ENCODE measurements at regions not wholly inside any gene's neighbourhood (a gene's known extent, or its start where the extent isn't known, plus 50 kb on each side); places are given as distances from the start of the nearest gene placed in this dataset.

DNA sequence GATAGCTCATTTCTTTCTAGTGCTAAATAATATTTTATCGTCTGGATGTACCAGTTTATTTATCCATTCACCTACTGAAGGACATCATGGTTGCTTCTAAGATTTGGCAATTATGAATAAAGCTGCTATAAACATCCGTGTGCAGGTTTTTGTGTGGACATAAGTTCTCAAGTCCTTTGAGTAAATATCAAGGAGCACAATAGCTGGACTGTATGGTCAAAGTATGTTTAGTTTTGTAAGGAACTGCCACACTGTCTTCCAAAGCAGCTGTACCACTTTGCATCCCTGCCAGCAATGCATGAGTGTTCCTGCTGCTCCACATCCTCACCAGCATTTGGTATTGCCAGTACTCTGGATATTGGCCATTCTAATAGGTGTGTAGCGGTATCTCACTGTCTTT lies 447.4 kb downstream of the MED13L start:
- no peak overlapping the region for H3K4me3 Mint-ChIP-seq

DNA sequence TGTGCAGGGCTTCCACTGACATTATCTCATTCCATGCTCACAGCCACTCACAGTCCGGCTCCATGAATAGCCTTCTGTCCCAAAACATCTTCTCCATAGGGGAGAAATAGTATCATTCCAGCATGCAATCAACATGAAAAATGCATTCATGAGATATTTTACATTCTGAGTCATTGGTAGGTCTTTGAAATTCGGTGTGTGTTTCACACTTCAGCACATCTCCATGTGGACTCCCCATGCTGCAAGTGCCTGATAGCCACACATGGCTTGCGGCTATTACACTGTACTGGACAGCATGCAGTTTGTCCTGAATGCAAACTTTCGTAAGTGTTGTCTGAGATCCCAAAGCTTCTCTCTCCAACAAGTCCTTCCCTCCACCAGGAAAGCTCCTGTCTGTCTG lies 449.3 kb downstream of the MED13L start:
- no peak for DNase-seq
- peaks cover 5 to 8% (median 6%) of the 10 kb centered on the region in 3 donors for H3K27me3 Mint-ChIP-seq (ENCODE audit: low read depth in 3 of 3)
- Histone ChIP-seq H3K27me3 (ENCODE audit: control insufficient read depth in 2 of 2, insufficient read depth in 2 of 2, low read length in 2 of 2) (no peaks in the 10 kb centered on the region), H3K79me2 (ENCODE audit: insufficient read depth, low read length) (no peaks in the 10 kb centered on the region), H3K36me3 (replicated peaks in 1 of 2; ENCODE audit: control insufficient read depth in 1 of 2, insufficient read depth in 2 of 2, low read length in 2 of 2) (no peaks in the 10 kb centered on the region), H3K9ac (ENCODE audit: insufficient read depth, low read length, poor library complexity, severe bottlenecking) (no peak overlapping the region), H3K9me3 (replicated peaks in 1 of 2; ENCODE audit: control insufficient read depth in 1 of 2, insufficient read depth in 1 of 2, low read length in 2 of 2) (peaks cover 0 to 7% of the 10 kb centered on the region in 2 donors), H3K4me2 (replicated peaks; ENCODE audit: extremely low read depth, low read length, poor library complexity, severe bottlenecking) (no peak overlapping the region), H2AFZ (ENCODE audit: insufficient read depth, low read depth, low read length, poor library complexity, severe bottlenecking) (no peak overlapping the region), H3K4me1 (ENCODE audit: control insufficient read depth in 1 of 2, insufficient read depth in 2 of 2, low read length in 2 of 2) (no peaks in the 10 kb centered on the region), H3K27ac (ENCODE audit: low read depth in 1 of 2, low read length in 2 of 2) (no peak overlapping the region), H4K20me1 (ENCODE audit: insufficient read depth, low read length) (no peaks in the 10 kb centered on the region), H3K4me3 (replicated peaks in 1 of 3; ENCODE audit: low read depth in 2 of 3, low read length in 3 of 3) (no peak overlapping the region)
- TF ChIP-seq, protein P1, sequence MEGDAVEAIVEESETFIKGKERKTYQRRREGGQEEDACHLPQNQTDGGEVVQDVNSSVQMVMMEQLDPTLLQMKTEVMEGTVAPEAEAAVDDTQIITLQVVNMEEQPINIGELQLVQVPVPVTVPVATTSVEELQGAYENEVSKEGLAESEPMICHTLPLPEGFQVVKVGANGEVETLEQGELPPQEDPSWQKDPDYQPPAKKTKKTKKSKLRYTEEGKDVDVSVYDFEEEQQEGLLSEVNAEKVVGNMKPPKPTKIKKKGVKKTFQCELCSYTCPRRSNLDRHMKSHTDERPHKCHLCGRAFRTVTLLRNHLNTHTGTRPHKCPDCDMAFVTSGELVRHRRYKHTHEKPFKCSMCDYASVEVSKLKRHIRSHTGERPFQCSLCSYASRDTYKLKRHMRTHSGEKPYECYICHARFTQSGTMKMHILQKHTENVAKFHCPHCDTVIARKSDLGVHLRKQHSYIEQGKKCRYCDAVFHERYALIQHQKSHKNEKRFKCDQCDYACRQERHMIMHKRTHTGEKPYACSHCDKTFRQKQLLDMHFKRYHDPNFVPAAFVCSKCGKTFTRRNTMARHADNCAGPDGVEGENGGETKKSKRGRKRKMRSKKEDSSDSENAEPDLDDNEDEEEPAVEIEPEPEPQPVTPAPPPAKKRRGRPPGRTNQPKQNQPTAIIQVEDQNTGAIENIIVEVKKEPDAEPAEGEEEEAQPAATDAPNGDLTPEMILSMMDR (IDR thresholded peaks at IDR 0.05) = no peak
- intact Hi-C loops (cut with micrococcal nuclease) = no loop called here
- no peaks in the 10 kb centered on the region for H3K4me1 Mint-ChIP-seq
- 82% methylated on average over 3 of the region's 4 CpGs for WGBS (ENCODE audit: insufficient coverage)
- peaks cover 0 to 6% (median 0%) of the 10 kb centered on the region in 7 donors for H3K9me3 Mint-ChIP-seq
- no peaks in the 10 kb centered on the region for H3K36me3 Mint-ChIP-seq
- H3K4me3 Mint-ChIP-seq = no peak overlapping the region
- no peak overlapping the region for H3K27ac Mint-ChIP-seq

More for the DNA sequence above, 447.4 kb downstream of the MED13L start:
- no peak overlapping the region for H3K27ac ChIP-seq (ENCODE audit: low read depth in 1 of 2, low read length in 2 of 2)
- H3K36me3 Mint-ChIP-seq = no peaks in the 10 kb centered on the region
- H3K9me3 Mint-ChIP-seq = peaks cover 0 to 7% (median 0%) of the 10 kb centered on the region in 7 donors
- H4K20me1 ChIP-seq (ENCODE audit: insufficient read depth, low read length) = no peaks in the 10 kb centered on the region
- no peaks in the 10 kb centered on the region for H3K27me3 ChIP-seq (ENCODE audit: control insufficient read depth in 2 of 2, insufficient read depth in 2 of 2, low read length in 2 of 2)
- H3K9me3 ChIP-seq (replicated peaks in 1 of 2; ENCODE audit: control insufficient read depth in 1 of 2, insufficient read depth in 1 of 2, low read length in 2 of 2) = peaks cover 0 to 4% of the 10 kb centered on the region in 2 donors
- intact Hi-C loops (cut with micrococcal nuclease) = no loop called here
- H3K4me3 ChIP-seq (replicated peaks in 1 of 3; ENCODE audit: low read depth in 2 of 3, low read length in 3 of 3) = no peak overlapping the region
- TF ChIP-seq, protein P1 (IDR thresholded peaks at IDR 0.05) = no peak
- no peaks in the 10 kb centered on the region for H3K79me2 ChIP-seq (ENCODE audit: insufficient read depth, low read length)
- H3K4me2 ChIP-seq (replicated peaks; ENCODE audit: extremely low read depth, low read length, poor library complexity, severe bottlenecking) = no peak overlapping the region
- no peak for DNase-seq
- H3K4me1 Mint-ChIP-seq = no peaks in the 10 kb centered on the region
- no peaks in the 10 kb centered on the region for H3K4me1 ChIP-seq (ENCODE audit: control insufficient read depth in 1 of 2, insufficient read depth in 2 of 2, low read length in 2 of 2)
- H3K27ac Mint-ChIP-seq = no peak overlapping the region
- H3K9ac ChIP-seq (ENCODE audit: insufficient read depth, low read length, poor library complexity, severe bottlenecking) = no peak overlapping the region
- peaks cover 2 to 4% (median 2%) of the 10 kb centered on the region in 3 donors for H3K27me3 Mint-ChIP-seq (ENCODE audit: low read depth in 3 of 3)
- WGBS (ENCODE audit: insufficient coverage) = 75% methylated on average over 1 of the region's 3 CpGs
- no peaks in the 10 kb centered on the region for H3K36me3 ChIP-seq (replicated peaks in 1 of 2; ENCODE audit: control insufficient read depth in 1 of 2, insufficient read depth in 2 of 2, low read length in 2 of 2)
- no peak overlapping the region for H2AFZ ChIP-seq (ENCODE audit: insufficient read depth, low read depth, low read length, poor library complexity, severe bottlenecking)
